Lower lobe of right lung (tissue), 2 donors: ENCODE measurements at regions not wholly inside any gene's neighbourhood (a gene's known extent, or its start where the extent isn't known, plus 50 kb on each side); places are given as distances from the start of the nearest gene placed in this dataset.

Source experiments
- ATAC-seq, 2 donors: fragments of 200-7000 bp; cut with Tn5 transposase; one replicate each; pipeline ENCODE4 v1.9.1; 2020 to 2022; ENCODE audit warnings: mild to moderate bottlenecking in 2 of 2, moderate library complexity in 2 of 2
- DNase-seq: peaks from one replicate; pipeline ENCODE4 v3.0.0-alpha.2; 2020
- H3K27ac ChIP-seq: fragments of 200-600 bp; one replicate; pipeline ENCODE4 v1.8.0; 2022
- H3K27me3 ChIP-seq: fragments of 200-600 bp; one replicate; pipeline ENCODE4 v1.8.0; 2022; ENCODE audit warnings: low read depth
- H3K36me3 ChIP-seq: fragments of 200-600 bp; one replicate; pipeline ENCODE4 v1.8.0; 2022; ENCODE audit warnings: mild to moderate bottlenecking
- H3K4me1 ChIP-seq: fragments of 200-600 bp; one replicate; pipeline ENCODE4 v1.8.0; 2022
- H3K4me3 ChIP-seq: fragments of 200-600 bp; one replicate; pipeline ENCODE4 v1.8.0; 2022; ENCODE audit warnings: mild to moderate bottlenecking
- H3K9me3 ChIP-seq: fragments of 200-600 bp; one replicate; pipeline ENCODE4 v1.8.0; 2022
- CTCF ChIP-seq: fragments of 200-600 bp; IDR thresholded peaks from one replicate; pipeline ENCODE4 v1.8.0; 2022; ENCODE audit warnings: antibody characterized with exemption, mild to moderate bottlenecking
- intact Hi-C: fragments of 100-400 bp; cut with DNase I; formaldehyde crosslinking; loops from one replicate; pipeline ENCODE4 v1.11.0; 2022
- donor health status: DM: no; HTN: yes; CAD: no; lungs with severe emphysema.

DNA sequence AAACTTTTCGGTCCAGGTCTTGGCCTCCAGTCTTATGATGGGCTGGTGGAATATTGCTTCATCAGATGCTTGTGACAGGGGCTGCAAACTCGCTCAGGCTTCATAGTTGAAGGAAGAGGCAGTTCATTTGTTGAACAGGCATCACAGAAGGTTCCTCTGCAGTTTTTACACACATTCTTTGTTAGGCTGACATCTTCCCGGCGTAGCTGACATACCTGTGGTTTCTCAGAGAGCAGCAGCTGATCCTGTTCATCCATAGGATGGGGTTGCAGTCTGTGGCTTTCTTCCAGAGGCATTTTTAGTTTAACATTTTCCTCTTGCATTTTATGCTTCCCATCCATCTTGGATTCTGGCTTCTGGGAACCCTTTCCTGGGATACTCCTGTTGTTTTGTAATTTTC lies 1255.2 kb downstream of the EFNA5 start:
- ATAC-seq = no peak

DNA sequence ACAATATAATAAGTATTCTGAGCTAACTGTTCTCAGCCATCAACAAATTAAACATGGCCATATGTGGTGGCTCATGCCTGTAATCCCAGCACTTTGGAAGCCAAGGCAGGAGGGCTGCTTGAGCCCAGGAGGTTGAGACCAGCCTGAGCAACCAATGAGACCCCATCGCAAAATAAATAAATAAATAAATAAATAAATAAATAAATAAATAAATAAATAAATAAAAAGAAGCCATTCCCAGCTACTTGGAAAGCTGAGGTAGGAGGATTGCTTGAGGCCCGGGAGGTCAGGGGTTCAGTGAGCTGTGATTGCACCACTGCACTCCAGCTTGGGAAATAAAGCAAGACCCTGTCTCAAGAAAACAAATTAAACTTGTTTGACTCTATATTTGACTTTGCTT lies 1256.4 kb downstream of the EFNA5 start:
- Histone ChIP-seq H3K36me3 (no peaks in the 10 kb centered on the region), H3K9me3 (no peaks in the 10 kb centered on the region), H3K4me3 (no peak overlapping the region), H3K27ac (no peak overlapping the region), H3K4me1 (no peaks in the 10 kb centered on the region), H3K27me3 (no peaks in the 10 kb centered on the region)
- TF ChIP-seq CTCF = no peak
- intact Hi-C loops = no loop called here
- DNase-seq (no peak), ATAC-seq (no peak)

More for the DNA sequence above, 1255.2 kb downstream of the EFNA5 start:
- intact Hi-C loops = no loop called here
- Histone ChIP-seq H3K36me3 (no peaks in the 10 kb centered on the region), H3K9me3 (no peaks in the 10 kb centered on the region), H3K4me1 (no peaks in the 10 kb centered on the region), H3K27me3 (no peaks in the 10 kb centered on the region), H3K27ac (no peak overlapping the region), H3K4me3 (no peak overlapping the region)
- TF ChIP-seq CTCF = no peak
- DNase-seq = no peak

DNA sequence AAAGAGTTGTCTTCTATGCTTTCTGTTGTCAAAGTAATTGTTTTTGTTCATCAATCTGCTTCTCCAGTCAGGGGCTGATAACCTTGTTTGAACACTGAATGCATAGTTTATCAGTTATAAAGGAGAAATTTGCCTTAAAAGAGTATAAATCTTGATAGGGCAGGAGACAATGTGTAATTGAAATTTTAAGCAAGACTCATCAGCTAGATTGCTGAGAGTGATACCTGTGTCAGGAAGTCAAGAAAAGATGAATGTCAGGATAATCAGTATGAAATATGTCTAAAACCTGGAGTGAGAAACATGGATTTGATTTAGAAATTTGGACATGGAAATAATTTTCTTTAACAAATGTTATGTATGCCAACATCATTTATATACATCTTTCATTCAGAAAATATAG lies 1258.1 kb downstream of the EFNA5 start:
- Histone ChIP-seq H3K9me3 (no peaks in the 10 kb centered on the region), H3K27ac (no peak overlapping the region), H3K4me3 (no peak overlapping the region), H3K4me1 (no peaks in the 10 kb centered on the region), H3K27me3 (no peaks in the 10 kb centered on the region), H3K36me3 (no peaks in the 10 kb centered on the region)
- no peak for DNase-seq
- TF ChIP-seq CTCF = no peak
- no peak for ATAC-seq
- intact Hi-C loops = no loop called here

DNA sequence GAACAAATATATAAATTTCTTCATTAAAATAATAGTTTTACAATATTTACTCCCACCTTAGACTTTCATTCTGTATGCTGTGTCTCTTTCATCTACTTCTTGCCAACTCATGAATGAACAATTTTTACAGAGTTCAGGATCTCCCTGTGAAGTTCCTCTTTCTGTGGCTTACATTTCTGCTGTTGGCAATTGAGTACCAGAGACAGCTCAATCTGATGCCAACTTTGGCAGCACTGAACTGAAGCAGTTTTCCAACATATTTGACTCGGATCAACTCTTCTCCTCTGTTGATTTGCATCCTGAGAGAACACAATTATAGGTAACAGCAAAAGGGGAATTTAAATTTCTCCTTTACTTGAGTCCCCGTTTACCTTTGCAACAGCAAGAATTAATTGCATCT lies 1262.2 kb downstream of the EFNA5 start:
- H3K4me1 ChIP-seq = no peaks in the 10 kb centered on the region
- no peak overlapping the region for H3K27ac ChIP-seq
- no peak for TF ChIP-seq CTCF
- ATAC-seq (no peak), DNase-seq (no peak)
- no peaks in the 10 kb centered on the region for H3K27me3 ChIP-seq
- H3K36me3 ChIP-seq = no peaks in the 10 kb centered on the region
- H3K9me3 ChIP-seq = no peaks in the 10 kb centered on the region
- intact Hi-C loops = no loop called here
- no peak overlapping the region for H3K4me3 ChIP-seq

- Histone ChIP-seq H3K4me3 (no peak overlapping the region), H3K27me3 (no peaks in the 10 kb centered on the region), H3K36me3 (no peaks in the 10 kb centered on the region), H3K4me1 (no peaks in the 10 kb centered on the region), H3K27ac (no peak overlapping the region), H3K9me3 (no peaks in the 10 kb centered on the region)
- no peak for ATAC-seq
- DNase-seq = no peak
- no peak for TF ChIP-seq CTCF
- intact Hi-C loops = no loop called here
Observed at GRCh38 chr5:106408141-106408540, 1262.6 kb downstream of the EFNA5 start.

DNA sequence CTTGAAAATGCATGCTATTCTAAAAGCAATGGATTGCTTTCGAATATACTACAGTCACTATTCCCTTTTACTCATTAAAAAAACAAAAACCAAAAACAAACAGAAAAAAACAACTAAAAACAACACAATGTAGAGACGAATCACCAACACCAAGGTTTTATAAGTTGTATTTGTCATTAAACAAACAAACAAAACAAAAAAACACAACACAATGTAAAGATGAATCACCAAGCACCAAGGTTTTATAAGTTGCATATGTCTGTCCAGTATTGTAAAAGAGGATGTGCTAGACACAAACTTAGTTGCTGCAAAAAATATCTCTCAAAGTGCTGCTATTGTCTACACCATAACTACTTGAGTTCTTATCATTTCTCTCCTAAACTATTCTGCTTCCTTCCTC lies 1269.2 kb downstream of the EFNA5 start:
- TF ChIP-seq CTCF = no peak
- Histone ChIP-seq H3K9me3 (no peaks in the 10 kb centered on the region), H3K27me3 (no peaks in the 10 kb centered on the region), H3K27ac (no peak overlapping the region), H3K4me1 (no peaks in the 10 kb centered on the region), H3K4me3 (no peak overlapping the region), H3K36me3 (no peaks in the 10 kb centered on the region)
- DNase-seq = no peak
- ATAC-seq = no peak
- intact Hi-C loops = no loop called here
